IPS-18a (cell line): ENCODE measurements at regions not wholly inside any gene's neighbourhood (a gene's known extent, or its start where the extent isn't known, plus 50 kb on each side); places are given as distances from the start of the nearest gene placed in this dataset.

Experiments
- H3K27ac ChIP-seq: one replicate; pipeline ENCODE4 v1.5.1; 2013; ENCODE audit warnings: low read length
- H3K27me3 ChIP-seq: one replicate; pipeline ENCODE4 v1.6.1; 2013; ENCODE audit warnings: mild to moderate bottlenecking, low read length; ENCODE audit not compliant: control insufficient read depth, insufficient read depth
- H3K36me3 ChIP-seq: one replicate; pipeline ENCODE4 v1.6.1; 2013; ENCODE audit warnings: low read depth, low read length; ENCODE audit not compliant: control insufficient read depth
- H3K4me1 ChIP-seq: one replicate; pipeline ENCODE4 v1.6.1; 2013; ENCODE audit warnings: low read depth, low read length; ENCODE audit not compliant: control insufficient read depth
- H3K4me3 ChIP-seq: one replicate; pipeline ENCODE4 v1.5.1; 2013; ENCODE audit warnings: low read length
- H3K9ac ChIP-seq: one replicate; pipeline ENCODE4 v1.6.1; 2013; ENCODE audit warnings: mild to moderate bottlenecking, low read length, moderate library complexity
- H3K9me3 ChIP-seq: one replicate; pipeline ENCODE4 v1.6.1; 2013; ENCODE audit warnings: low read depth, low read length; ENCODE audit not compliant: control insufficient read depth

- no peaks in the 10 kb centered on the region for H3K4me1 ChIP-seq
- no peaks in the 10 kb centered on the region for H3K27me3 ChIP-seq
- no peak overlapping the region for H3K27ac ChIP-seq
- H3K4me3 ChIP-seq, result no peak overlapping the region
- no peak overlapping the region for H3K9ac ChIP-seq
- H3K36me3 ChIP-seq, result no peaks in the 10 kb centered on the region
- no peaks in the 10 kb centered on the region for H3K9me3 ChIP-seq
These were observed 411.1 kb downstream of the FIGN start for GRCh38 chr2:163324677-163325076.

DNA sequence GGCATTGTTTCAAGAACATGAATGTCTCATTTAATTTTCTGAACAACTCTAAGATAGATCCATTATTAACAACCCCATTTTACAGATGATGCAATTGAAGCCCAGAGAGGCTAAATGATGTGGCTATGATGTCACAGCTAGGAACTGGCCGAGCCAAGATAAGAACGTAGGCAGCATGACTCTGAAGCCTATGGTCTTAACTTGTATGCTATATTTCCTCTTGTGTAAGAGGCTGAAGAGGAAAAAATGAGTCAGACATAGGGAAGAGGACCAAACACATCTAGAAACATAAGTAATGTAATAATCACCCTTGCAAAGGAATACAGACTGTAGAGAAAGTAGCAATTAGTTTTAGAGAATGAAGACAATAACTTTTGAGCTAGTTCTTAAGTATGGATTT is 416.8 kb downstream of the FIGN start:
- no peaks in the 10 kb centered on the region for H3K9me3 ChIP-seq
- no peak overlapping the region for H3K4me3 ChIP-seq
- no peaks in the 10 kb centered on the region for H3K27me3 ChIP-seq
- H3K27ac ChIP-seq, result no peak overlapping the region
- H3K4me1 ChIP-seq, result no peaks in the 10 kb centered on the region
- no peak overlapping the region for H3K9ac ChIP-seq
- no peaks in the 10 kb centered on the region for H3K36me3 ChIP-seq

DNA sequence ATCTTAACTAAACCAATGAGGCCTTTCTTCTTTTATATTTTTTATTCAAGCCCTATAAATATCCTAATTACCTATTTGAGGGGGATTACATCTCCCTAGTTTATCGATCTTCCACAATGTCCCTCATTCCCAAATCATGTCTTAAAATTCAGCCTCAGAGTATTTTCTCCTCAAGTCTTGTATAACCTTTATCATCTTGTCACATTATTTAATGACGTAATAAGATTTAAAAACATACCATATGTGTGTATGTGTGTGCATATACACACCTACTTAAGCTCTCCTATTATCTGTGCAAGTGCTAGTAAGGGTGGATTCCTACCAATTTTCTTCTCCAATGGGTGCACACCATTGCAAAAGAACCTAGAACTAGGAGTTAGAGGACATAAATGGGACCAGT is 421.1 kb downstream of the FIGN start:
- no peaks in the 10 kb centered on the region for H3K9me3 ChIP-seq
- no peak overlapping the region for H3K9ac ChIP-seq
- no peak overlapping the region for H3K27ac ChIP-seq
- H3K4me3 ChIP-seq, result no peak overlapping the region
- H3K36me3 ChIP-seq, result no peaks in the 10 kb centered on the region
- no peaks in the 10 kb centered on the region for H3K27me3 ChIP-seq
- H3K4me1 ChIP-seq, result no peaks in the 10 kb centered on the region

- H3K4me1 ChIP-seq, result no peaks in the 10 kb centered on the region
- H3K9ac ChIP-seq, result no peak overlapping the region
- no peaks in the 10 kb centered on the region for H3K36me3 ChIP-seq
- H3K9me3 ChIP-seq, result no peaks in the 10 kb centered on the region
- no peak overlapping the region for H3K27ac ChIP-seq
- H3K4me3 ChIP-seq, result no peak overlapping the region
- no peaks in the 10 kb centered on the region for H3K27me3 ChIP-seq
These were observed 423.1 kb downstream of the FIGN start for GRCh38 chr2:163312713-163313112.

- Histone ChIP-seq H3K27ac (no peak overlapping the region), H3K4me1 (no peaks in the 10 kb centered on the region), H3K27me3 (no peaks in the 10 kb centered on the region), H3K9ac (no peak overlapping the region), H3K9me3 (no peaks in the 10 kb centered on the region), H3K36me3 (no peaks in the 10 kb centered on the region), H3K4me3 (no peak overlapping the region)
These were observed 429.2 kb downstream of the FIGN start for GRCh38 chr2:163306647-163307046.

GRCh38 chr2:163302141-163302540 is 433.7 kb downstream of the FIGN start:
- no peak overlapping the region for H3K4me3 ChIP-seq

GRCh38 chr2:163291790-163292189 is 444.0 kb downstream of the FIGN start:
- no peak overlapping the region for H3K9ac ChIP-seq
- no peaks in the 10 kb centered on the region for H3K9me3 ChIP-seq
- H3K4me1 ChIP-seq, result no peaks in the 10 kb centered on the region
- H3K4me3 ChIP-seq, result no peak overlapping the region
- no peak overlapping the region for H3K27ac ChIP-seq
- H3K27me3 ChIP-seq, result no peaks in the 10 kb centered on the region
- no peaks in the 10 kb centered on the region for H3K36me3 ChIP-seq

More at GRCh38 chr2:163302141-163302540, 433.7 kb downstream of the FIGN start:
- no peaks in the 10 kb centered on the region for H3K36me3 ChIP-seq
- H3K27me3 ChIP-seq, result no peaks in the 10 kb centered on the region
- no peak overlapping the region for H3K27ac ChIP-seq
- no peaks in the 10 kb centered on the region for H3K9me3 ChIP-seq
- H3K4me1 ChIP-seq, result no peaks in the 10 kb centered on the region
- H3K9ac ChIP-seq, result no peak overlapping the region

- Histone ChIP-seq H3K9ac (no peak overlapping the region), H3K27ac (no peak overlapping the region), H3K4me3 (no peak overlapping the region), H3K4me1 (no peaks in the 10 kb centered on the region), H3K27me3 (no peaks in the 10 kb centered on the region), H3K9me3 (no peaks in the 10 kb centered on the region), H3K36me3 (no peaks in the 10 kb centered on the region)
These were observed 443.1 kb upstream of the KCNH7 start for GRCh38 chr2:163281717-163282116.

DNA sequence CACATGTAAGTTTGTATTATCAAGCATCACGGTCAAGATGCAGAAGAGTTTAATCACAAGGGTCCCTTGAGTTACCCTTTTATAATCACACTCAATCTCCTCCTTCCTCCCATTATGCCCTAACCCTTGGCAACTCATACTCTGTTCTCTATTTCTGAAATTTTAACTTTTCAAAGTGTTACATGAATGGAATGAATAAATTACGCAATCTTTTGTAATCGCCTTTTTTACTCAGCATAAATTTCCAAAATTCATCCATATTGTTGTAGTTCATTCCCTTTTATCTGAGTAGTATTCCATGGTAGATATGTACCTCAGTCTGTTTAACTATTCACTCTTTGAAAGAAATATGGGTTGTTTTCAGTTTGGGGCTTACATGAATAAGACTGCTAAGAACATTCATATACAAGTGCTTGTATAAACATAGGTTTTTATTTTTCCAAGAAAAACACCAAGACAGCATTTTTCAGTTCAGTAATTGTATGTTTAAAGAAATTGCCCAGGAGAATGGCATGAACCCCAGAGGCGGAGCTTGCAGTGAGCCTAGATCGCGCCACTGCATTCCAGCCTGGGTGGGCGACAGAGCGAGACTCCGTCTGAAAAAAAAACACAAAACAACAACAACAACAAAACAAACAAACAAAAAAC is 430.9 kb upstream of the KCNH7 start:
- no peaks in the 10 kb centered on the region for H3K36me3 ChIP-seq
- H3K4me1 ChIP-seq, result no peaks in the 10 kb centered on the region
- no peaks in the 10 kb centered on the region for H3K9me3 ChIP-seq
- no peak overlapping the region for H3K4me3 ChIP-seq
- no peak overlapping the region for H3K27ac ChIP-seq
- H3K27me3 ChIP-seq, result no peaks in the 10 kb centered on the region
- H3K9ac ChIP-seq, result no peak overlapping the region

DNA sequence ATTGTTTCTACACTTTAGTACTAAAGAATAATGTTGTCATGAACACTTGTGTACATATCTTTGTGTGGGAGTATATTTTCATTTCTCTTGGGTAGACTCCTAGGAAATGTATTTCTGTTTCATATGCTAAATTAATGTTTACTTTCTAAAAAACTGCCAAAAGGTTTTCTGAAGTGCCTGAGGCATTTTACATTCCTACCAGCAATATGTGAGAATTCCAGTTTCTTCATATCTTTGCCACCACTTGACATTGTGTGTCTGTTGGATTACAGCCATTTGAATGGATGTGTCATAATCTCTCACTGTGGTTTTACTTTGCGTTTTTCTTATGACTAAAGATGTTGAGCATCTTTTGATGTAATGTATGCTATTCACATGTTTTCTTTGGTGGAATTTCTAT is 428.2 kb upstream of the KCNH7 start:
- no peak overlapping the region for H3K4me3 ChIP-seq
- no peak overlapping the region for H3K27ac ChIP-seq
- H3K36me3 ChIP-seq, result no peaks in the 10 kb centered on the region
- H3K9ac ChIP-seq, result no peak overlapping the region
- H3K4me1 ChIP-seq, result no peaks in the 10 kb centered on the region
- H3K27me3 ChIP-seq, result no peaks in the 10 kb centered on the region
- H3K9me3 ChIP-seq, result no peaks in the 10 kb centered on the region

DNA sequence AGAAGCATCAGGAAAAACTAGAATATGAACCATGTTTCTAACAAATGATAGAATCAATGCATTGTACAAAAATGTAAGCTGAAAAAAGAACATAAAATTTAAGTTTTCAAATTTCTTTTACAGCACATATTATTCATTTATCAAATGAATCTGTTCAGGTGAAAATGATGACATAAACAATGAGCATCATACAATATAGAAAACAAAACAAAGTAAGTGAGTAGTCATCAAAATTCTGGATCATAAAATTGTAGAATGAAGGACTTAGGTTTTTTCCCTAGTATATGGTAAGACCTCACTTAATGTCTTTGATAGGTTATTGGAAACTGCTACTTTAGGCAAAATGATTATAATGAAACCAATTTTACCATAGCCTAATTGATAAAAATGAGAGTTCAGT is 427.0 kb upstream of the KCNH7 start:
- Histone ChIP-seq H3K4me3 (no peak overlapping the region), H3K27me3 (no peaks in the 10 kb centered on the region), H3K9me3 (no peaks in the 10 kb centered on the region), H3K9ac (no peak overlapping the region), H3K36me3 (no peaks in the 10 kb centered on the region), H3K27ac (no peak overlapping the region), H3K4me1 (no peaks in the 10 kb centered on the region)

GRCh38 chr2:163264341-163264740 is 425.8 kb upstream of the KCNH7 start:
- no peak overlapping the region for H3K27ac ChIP-seq
- H3K4me1 ChIP-seq, result no peaks in the 10 kb centered on the region
- H3K9me3 ChIP-seq, result no peaks in the 10 kb centered on the region
- no peaks in the 10 kb centered on the region for H3K36me3 ChIP-seq
- no peak overlapping the region for H3K9ac ChIP-seq
- H3K4me3 ChIP-seq, result no peak overlapping the region
- no peaks in the 10 kb centered on the region for H3K27me3 ChIP-seq
